ENCODE measurements at regions not wholly inside any gene's neighbourhood (a gene's known extent, or its start where the extent isn't known, plus 50 kb on each side); places are given as distances from the start of the nearest gene placed in this dataset.

GRCh38 chr2:12062053-12062395, 315.6 kb downstream of the LPIN1 start:
- no peak for FAIRE-seq

- FAIRE-seq: no peak
These were observed 316.8 kb downstream of the LPIN1 start for GRCh38 chr2:12063210-12063609.

- no peak for FAIRE-seq
These were observed 317.7 kb downstream of the LPIN1 start for GRCh38 chr2:12064153-12064552.

- FAIRE-seq: no peak
These were observed 319.7 kb downstream of the LPIN1 start for GRCh38 chr2:12066116-12066515.

- no peak for FAIRE-seq
These were observed 320.6 kb downstream of the LPIN1 start for GRCh38 chr2:12066986-12067385.

- no peak for FAIRE-seq
These were observed 322.5 kb downstream of the LPIN1 start for GRCh38 chr2:12068796-12069538.

- FAIRE-seq: no peak
These were observed 323.7 kb downstream of the LPIN1 start for GRCh38 chr2:12070153-12070552.

- no peak for FAIRE-seq
These were observed 324.1 kb downstream of the LPIN1 start for GRCh38 chr2:12070581-12070980.

GRCh38 chr2:12071318-12071717, 324.9 kb downstream of the LPIN1 start:
- no peak for FAIRE-seq

GRCh38 chr2:12073217-12073852, 326.9 kb downstream of the LPIN1 start:
- FAIRE-seq: no peak

- FAIRE-seq: no peak
These were observed 327.9 kb downstream of the LPIN1 start for GRCh38 chr2:12074126-12074844.

GRCh38 chr2:12074845-12075217, 328.4 kb downstream of the LPIN1 start:
- FAIRE-seq: no peak

- no peak for FAIRE-seq
These were observed 329.2 kb downstream of the LPIN1 start for GRCh38 chr2:12075603-12076002.

- no peak for FAIRE-seq
These were observed 330.4 kb downstream of the LPIN1 start for GRCh38 chr2:12076810-12077209.

- FAIRE-seq: no peak
These were observed 333.9 kb downstream of the LPIN1 start for GRCh38 chr2:12080360-12080759.

- FAIRE-seq: no peak
These were observed 335.2 kb downstream of the LPIN1 start for GRCh38 chr2:12081481-12082210.

GRCh38 chr2:12083081-12083581, 336.7 kb downstream of the LPIN1 start:
- FAIRE-seq: no peak

- FAIRE-seq: no peak
These were observed 337.4 kb downstream of the LPIN1 start for GRCh38 chr2:12083713-12084419.

- FAIRE-seq: no peak
These were observed 340.7 kb downstream of the LPIN1 start for GRCh38 chr2:12087175-12087574.

- no peak for FAIRE-seq
These were observed 341.4 kb downstream of the LPIN1 start for GRCh38 chr2:12087671-12088380.

- FAIRE-seq: no peak
These were observed 342.6 kb downstream of the LPIN1 start for GRCh38 chr2:12089001-12089400.

- FAIRE-seq: no peak
These were observed 343.1 kb downstream of the LPIN1 start for GRCh38 chr2:12089496-12089895.
